ENCODE measurements at regions not wholly inside any gene's neighbourhood (a gene's known extent, or its start where the extent isn't known, plus 50 kb on each side); places are given as distances from the start of the nearest gene placed in this dataset.
A peak's percentile ranks its signal among the peaks of the same experiment; 100 is the strongest.

- TF ChIP-seq ARID5B (CRISPR knock-in tag; IDR thresholded peaks at IDR 0.05): peak; percentile 26; the same call in 1 of the 2 replicates
- no peak for TF ChIP-seq RFX3 (CRISPR knock-in tag; IDR thresholded peaks at IDR 0.05)
- TF ChIP-seq BRD4 (CRISPR knock-in tag; IDR thresholded peaks at IDR 0.05): no peak
- TF ChIP-seq CENPBD1 (CRISPR knock-in tag; IDR thresholded peaks at IDR 0.05; ENCODE audit: borderline replicate concordance, low read depth): no peak
- 0 out of 2 replicates have a peak, but pooled peaks have one; percentile 12 for TF ChIP-seq HNF4A (CRISPR knock-in tag; IDR thresholded peaks at IDR 0.05)
- no peak for TF ChIP-seq U2AF2 (IDR thresholded peaks at IDR 0.05; ENCODE audit: low read depth, low read length)
- 0 out of 2 replicates have a peak, but pooled peaks have one; percentile 17 for TF ChIP-seq RCOR2 (CRISPR knock-in tag; IDR thresholded peaks at IDR 0.05)
- no peak for TF ChIP-seq CBX2 (IDR thresholded peaks at IDR 0.05; ENCODE audit: low read depth, low read length)
- TF ChIP-seq CBX2 (CRISPR knock-in tag; IDR thresholded peaks at IDR 0.05; ENCODE audit: low read depth): no peak
- TF ChIP-seq ZNF12 (CRISPR knock-in tag; IDR thresholded peaks at IDR 0.05): no peak
- no peak for TF ChIP-seq ADNP (CRISPR knock-in tag; IDR thresholded peaks at IDR 0.05)
- no peak for TF ChIP-seq IRF1 (CRISPR knock-in tag; IDR thresholded peaks at IDR 0.05; ENCODE audit: low read depth)
- TF ChIP-seq NR2F1 (CRISPR knock-in tag; IDR thresholded peaks at IDR 0.05): peak in 1 of 2 experiments; percentile 65; a peak in 3 of 4 replicates
- TF ChIP-seq IRF9 (CRISPR knock-in tag; IDR thresholded peaks at IDR 0.05; ENCODE audit: borderline replicate concordance): no peak
Observed at GRCh38 chr5:143476601-143477211, 73.2 kb upstream of the NR3C1 start (continued).

All from HepG2 (cell line).